CD4-positive, alpha-beta T cell treated with Interleukin-10 for 1 hour (primary cell): ENCODE measurements at regions not wholly inside any gene's neighbourhood (a gene's known extent, or its start where the extent isn't known, plus 50 kb on each side); places are given as distances from the start of the nearest gene placed in this dataset.
"Not testable (repeated sequence)": the region's sequence is repeated elsewhere in the genome, so short reads cannot be mapped to it uniquely, and the experiment has no call there.

ENCODE experiments used
- DNase-seq: peaks from one replicate; pipeline ENCODE4 v3.0.0-alpha.2; 2020

GRCh38 chrX:10676235-10676957 is 56.0 kb upstream of the MID1 start:
- no peak for DNase-seq

- DNase-seq: no peak
These were observed 57.1 kb upstream of the MID1 start for GRCh38 chrX:10677490-10677889.

GRCh38 chrX:10679387-10679786 is 59.0 kb upstream of the MID1 start:
- no peak for DNase-seq

GRCh38 chrX:10681167-10681566 is 60.8 kb upstream of the MID1 start:
- no peak for DNase-seq

GRCh38 chrX:10683631-10684030 is 63.2 kb upstream of the MID1 start:
- not testable (repeated sequence) for DNase-seq

GRCh38 chrX:10685923-10686595 is 65.7 kb upstream of the MID1 start:
- no peak for DNase-seq

GRCh38 chrX:10691751-10692150 is 71.4 kb upstream of the MID1 start:
- DNase-seq: not testable (repeated sequence)

- DNase-seq: no peak
These were observed 77.4 kb upstream of the MID1 start for GRCh38 chrX:10697616-10698317.

- DNase-seq: no peak
These were observed 77.9 kb upstream of the MID1 start for GRCh38 chrX:10698318-10698640.

GRCh38 chrX:10702031-10702430 is 81.6 kb upstream of the MID1 start:
- DNase-seq: no peak

GRCh38 chrX:10706342-10706741 is 86.0 kb upstream of the MID1 start:
- DNase-seq: not testable (repeated sequence)

GRCh38 chrX:10707773-10708172 is 87.4 kb upstream of the MID1 start:
- DNase-seq: no peak

- DNase-seq: no peak
These were observed 88.9 kb upstream of the MID1 start for GRCh38 chrX:10709276-10709675.

- DNase-seq: no peak
These were observed 94.1 kb upstream of the MID1 start for GRCh38 chrX:10714531-10714930.

GRCh38 chrX:10722851-10723250 is 102.5 kb upstream of the MID1 start:
- DNase-seq: peak; percentile 16

GRCh38 chrX:10725071-10725470 is 104.7 kb upstream of the MID1 start:
- no peak for DNase-seq

- no peak for DNase-seq
These were observed 106.3 kb upstream of the MID1 start for GRCh38 chrX:10726647-10727046.

- no peak for DNase-seq
These were observed 108.5 kb upstream of the MID1 start for GRCh38 chrX:10728806-10729389.

GRCh38 chrX:10739426-10739825 is 119.0 kb upstream of the MID1 start:
- DNase-seq: no peak

GRCh38 chrX:10741003-10741402 is 120.6 kb upstream of the MID1 start:
- DNase-seq: no peak

GRCh38 chrX:10741550-10741949 is 121.2 kb upstream of the MID1 start:
- no peak for DNase-seq

- no peak for DNase-seq
These were observed 123.1 kb upstream of the MID1 start for GRCh38 chrX:10743476-10743875.

GRCh38 chrX:10744007-10744406 is 123.6 kb upstream of the MID1 start:
- DNase-seq: no peak

GRCh38 chrX:10747975-10748374 is 127.6 kb upstream of the MID1 start:
- no peak for DNase-seq
